GM19395 (cell line): ENCODE measurements at regions not wholly inside any gene's neighbourhood (a gene's known extent, or its start where the extent isn't known, plus 50 kb on each side); places are given as distances from the start of the nearest gene placed in this dataset.

ENCODE experiments used
- ATAC-seq: cut with Tn5 transposase; IDR thresholded peaks from one replicate; pipeline ENCODE4 v1.9.1; 2021; ENCODE audit warnings: mild to moderate bottlenecking, moderate library complexity; ENCODE audit not compliant: unreplicated experiment

DNA sequence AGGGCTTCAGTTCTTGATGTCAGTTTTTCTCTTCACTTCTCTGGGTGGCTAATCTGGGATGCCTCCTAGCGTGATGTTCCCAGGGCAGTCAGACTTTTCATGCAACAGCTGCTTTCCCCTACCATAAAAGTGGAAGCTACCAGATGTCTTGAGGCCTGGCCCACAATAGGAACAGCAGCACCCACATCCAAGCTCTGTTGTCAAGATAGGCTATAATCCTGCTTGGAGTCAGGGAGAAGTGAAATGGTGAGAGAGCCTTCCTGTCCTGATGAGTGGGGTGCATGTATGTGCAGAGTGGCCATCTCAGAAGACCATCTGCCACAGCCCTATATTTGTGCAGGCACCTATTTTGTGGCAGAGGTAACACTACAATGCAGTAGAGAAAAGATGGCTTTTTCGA lies 108.0 kb downstream of the HTR5A start:
- ATAC-seq: no peak

DNA sequence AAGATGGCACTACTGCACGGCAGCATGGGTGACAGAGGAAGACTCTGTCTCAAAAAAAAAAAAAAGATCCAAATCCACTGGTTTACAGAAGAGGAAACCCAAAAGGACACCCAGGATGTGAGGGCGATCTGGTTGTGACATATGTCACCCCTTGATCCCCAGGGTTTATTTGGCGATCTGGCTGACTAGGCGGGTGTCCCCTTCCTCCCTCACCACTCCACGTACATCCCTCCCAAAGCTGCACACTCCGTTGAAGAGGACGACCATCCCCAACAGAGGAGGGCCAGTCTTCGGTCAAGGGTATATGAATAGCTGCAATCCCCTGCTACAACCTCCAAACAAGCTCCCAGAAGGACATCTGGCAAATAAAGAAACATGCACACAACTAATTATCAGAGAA lies 111.6 kb downstream of the HTR5A start:
- ATAC-seq: no peak

DNA sequence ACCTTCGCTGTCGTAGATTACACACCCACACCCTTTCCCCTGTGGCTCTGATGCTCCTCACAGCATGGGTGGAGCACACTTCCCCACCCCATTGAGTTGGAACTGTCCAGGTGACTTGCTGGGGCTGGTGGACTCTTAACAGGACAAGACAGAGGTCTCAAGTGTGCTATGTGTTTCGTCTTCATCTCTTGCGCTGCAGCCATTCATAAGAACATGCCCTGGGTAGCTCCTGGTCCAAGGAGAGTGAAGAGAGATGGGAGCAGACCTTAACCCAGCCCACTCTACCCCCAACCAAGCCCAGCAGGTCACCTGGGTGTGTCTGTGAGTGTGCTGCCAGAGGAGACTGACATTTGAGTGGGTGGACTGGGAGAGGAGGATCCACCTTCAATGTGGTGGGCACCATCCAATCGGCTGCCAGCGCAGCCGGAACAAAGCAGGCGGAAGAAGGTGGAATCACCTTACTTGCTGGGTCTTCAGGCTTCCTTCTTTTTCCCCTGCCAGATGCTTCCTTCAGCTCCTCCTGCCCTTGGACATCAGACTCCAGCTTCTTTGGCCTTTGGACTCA lies 112.4 kb downstream of the HTR5A start:
- ATAC-seq: no peak

DNA sequence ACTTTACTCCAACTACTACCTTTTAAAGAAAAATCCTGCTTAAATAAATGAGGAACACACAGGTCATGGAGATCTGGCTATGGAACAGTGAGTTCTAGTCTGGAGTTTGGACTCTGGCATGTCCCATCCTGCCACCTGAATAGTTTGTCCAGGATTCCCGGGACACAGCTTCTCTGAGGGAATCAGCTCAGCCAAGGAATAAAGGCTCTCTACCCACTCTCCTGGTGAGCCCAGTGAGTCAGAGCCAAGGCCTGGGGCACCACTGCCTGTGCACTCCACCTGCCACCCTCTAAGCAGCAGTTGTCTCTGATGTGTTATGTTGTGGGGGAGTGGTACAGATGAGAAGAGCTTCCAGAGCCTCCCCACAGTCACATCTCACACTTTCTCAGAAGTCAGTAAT lies 113.5 kb downstream of the HTR5A start:
- no peak for ATAC-seq

DNA sequence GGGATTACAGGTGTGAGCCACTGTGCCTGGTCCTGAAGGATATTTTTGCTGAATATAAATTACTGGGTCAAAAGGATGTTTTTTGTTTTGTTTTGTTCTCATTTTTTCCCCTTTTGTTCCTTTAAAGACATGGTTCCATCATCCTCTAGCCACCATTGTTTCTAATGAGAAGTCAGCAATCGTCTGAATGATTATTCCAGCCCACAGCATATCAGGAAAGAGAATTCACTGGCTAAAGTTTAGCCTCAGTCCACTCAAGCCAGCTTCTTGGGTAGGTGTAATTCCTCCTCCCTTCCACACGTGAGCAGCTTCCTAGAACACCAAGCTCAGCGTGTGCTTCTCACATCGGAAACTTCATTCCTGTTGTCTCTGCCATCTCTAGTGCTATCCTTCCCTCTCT lies 112.8 kb upstream of the INSIG1 start:
- no peak for ATAC-seq

DNA sequence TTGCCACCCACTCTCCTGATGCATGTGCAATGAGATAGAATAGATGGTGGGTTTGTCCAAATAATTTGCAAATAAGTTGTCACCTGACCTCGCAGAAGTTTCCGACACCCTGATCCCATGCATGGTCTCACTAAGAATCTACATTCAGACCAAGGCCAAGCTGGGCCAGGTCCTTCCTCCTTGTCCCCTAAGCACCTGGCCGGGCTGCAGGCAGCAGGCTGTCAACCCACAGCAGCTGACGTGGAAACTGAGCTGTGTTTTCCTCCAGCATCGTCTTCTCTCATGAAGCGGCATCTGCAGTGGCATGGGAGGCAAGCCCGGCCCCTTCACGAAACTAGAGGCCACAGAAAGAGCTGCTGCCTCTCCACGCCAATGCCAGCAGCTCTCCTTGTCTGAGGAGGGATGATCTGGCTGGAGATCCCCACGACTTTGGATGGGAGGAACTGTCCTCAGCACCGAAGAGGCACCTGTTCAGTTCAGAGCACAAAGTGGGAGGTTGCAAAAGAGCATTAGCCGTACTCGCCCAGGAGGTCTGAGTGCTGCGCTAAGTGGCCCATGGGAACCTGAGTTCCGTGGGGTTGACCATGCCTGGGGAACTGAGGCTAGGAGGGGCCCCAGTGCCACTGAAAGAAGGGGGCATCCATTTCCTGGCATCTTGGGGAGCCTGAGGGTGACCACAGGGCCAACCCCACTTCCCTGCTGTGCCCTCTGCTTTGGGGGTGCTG lies 110.5 kb upstream of the INSIG1 start:
- ATAC-seq: no peak

DNA sequence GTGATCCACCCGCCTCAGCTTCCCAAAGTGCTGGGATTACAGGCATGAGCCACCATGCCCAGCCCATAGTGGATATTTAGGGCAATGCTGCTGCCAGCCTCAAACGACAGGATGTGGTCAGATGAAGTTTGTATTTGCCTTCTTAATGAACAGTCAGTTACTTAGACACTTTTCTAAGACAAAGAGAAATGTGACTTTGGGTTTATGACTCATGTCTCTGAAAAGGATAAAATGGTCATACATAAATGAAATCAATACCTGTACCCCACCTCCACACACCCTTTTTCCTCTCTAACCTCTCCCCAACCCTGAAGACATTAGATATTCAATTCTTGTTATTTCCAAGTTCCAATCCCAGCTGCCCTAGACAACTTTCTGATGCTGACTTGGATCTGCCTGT lies 109.3 kb upstream of the INSIG1 start:
- no peak for ATAC-seq

DNA sequence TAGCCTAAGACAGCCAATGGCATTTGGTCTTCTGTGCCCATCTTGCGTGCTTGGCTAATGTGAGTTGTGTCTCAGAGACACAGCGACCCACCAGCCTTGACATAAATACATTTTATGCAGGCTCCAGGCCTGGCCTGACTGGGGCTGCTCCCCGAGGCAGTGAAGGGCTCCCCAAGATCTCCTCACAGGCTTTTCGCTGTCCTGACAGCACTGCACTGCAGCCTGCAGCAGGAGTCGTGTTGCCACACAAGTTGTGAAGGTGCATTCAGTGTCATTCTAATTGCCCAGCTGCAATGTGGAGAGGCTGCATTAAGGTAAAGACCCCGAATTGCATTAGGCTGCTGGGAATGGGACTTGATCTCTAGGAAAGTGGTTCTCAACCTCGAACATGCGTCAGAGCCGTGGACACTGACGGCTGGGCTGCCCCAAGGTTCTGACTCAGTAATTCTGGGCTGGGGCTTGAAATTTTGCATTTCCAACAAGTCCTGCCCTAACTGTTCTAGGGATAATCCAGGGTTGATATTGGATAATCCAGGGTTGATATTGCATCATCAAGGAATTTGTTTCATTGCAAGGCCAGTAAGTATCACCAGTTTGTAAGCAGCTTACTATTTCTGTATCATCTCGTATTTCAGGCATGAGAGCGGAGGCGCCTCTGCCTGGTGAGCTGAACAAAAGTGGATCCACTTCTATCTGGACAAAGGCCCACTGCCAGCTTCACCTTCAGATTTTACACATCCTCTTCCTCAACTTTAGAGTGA lies 108.7 kb upstream of the INSIG1 start:
- no peak for ATAC-seq

DNA sequence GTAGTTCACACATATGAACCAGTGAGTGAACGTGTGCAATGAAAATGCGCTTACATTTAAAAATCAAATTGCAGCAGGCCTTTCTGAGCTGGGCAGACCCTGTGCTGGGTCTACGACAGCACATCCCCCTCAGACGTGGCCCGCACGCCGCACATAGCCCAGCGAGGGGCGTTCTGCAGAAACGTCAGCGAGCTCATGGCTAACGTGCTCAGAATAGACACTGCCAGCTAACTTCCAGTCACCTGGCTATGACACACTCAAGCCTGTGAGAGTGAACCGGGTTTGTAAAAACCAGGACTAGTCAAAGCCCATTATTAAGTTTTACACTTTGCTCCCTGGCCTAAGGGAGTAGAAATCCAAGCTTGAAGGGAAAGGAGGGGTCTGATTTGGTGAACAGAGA lies 108.1 kb upstream of the INSIG1 start:
- no peak for ATAC-seq

DNA sequence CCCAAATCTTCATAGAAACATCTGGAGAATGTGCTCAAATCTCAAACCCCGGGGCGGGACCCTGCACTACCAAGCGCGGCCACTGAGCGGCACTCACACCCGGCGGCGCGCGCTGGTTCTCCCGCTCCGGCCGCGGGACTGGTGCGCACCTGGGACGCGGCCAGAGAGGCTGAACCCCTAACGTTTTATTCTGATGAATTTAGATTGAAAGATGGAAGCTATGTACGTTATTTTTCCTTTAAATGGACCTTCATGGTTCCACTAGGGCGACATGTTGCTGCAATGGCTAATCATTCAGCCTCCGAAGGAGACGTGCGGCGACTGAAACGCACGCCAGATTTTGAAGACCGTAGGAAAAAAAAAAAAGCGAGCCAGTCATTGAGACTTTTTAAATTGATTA lies 107.0 kb upstream of the INSIG1 start:
- no peak for ATAC-seq

DNA sequence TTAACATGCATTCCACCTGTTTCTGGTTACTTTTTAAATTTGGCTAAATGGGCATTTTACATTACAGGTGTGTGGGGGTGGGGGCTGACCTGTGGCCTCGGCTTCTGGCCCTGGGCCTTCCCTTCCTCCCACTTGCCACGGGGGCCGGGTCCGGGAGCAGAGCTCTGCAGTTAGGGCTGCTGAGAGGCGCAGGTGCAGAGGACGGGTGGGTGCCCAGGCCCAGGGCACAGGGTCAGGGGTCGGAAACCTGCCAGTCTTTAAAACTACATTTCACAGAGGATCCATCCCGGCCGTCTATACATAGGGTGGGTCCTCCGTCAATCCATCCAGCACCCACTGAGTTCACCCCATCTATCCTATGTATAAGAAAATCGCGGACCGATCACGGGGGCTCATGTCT lies 106.5 kb upstream of the INSIG1 start:
- ATAC-seq: no peak

DNA sequence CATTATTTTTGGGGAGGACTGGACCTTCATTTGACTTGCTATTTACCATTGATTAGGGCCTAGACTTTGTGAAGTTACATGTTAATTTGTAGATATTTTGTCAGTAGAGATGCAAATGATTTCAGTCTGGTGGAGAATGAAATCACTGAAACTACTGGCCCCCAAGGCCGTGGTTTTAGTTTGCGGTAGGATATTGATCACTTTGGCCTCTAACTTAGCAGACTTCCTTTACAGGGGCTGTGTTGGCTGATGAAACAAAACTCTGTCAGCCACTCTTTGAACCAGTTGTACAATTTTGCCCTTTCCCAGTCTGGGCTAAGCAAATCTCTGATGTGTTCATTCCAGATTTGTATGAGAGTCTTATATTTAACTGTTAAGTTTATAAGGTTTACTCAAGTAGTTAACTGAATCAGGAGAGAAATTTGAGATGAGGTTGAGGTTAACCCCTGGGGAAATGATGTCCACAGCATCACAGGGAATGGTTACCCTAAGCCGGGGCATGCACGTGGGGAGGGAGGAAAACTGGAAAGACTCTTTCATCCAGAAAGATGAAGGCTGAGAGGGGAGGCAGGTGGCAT lies 105.7 kb upstream of the INSIG1 start:
- ATAC-seq: peak; percentile 76

DNA sequence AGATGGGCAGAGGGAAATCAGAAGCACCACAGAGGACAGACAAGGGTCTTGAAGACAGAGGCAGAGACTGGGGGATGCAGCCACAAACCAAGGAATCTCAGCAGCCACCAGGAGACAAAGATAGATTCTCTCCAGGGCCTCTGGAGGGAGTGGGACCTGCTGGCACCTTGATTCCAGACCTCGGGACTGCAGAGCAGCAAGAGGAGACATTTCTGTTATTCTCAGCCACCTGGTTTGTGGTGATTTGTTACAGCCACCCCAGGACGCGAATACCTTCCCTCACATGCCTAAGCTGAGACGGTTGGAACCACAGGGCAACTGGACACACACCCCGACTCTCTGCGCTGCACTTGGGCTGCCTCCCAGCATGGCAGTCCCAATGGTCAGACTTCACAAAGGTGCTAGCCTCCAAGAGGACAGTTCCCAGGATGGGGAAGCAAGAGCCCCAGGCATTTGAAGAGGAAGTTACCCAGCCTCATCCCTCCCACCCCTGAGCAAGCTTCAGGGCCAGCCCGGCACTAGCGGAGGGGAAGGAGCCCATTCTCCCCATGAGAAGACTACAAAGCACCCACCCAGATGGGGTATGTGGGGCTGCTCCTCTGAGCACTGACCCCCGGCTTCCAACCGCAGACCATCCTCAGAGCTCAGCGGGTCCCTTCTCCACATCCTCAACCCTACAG lies 104.6 kb upstream of the INSIG1 start:
- no peak for ATAC-seq

DNA sequence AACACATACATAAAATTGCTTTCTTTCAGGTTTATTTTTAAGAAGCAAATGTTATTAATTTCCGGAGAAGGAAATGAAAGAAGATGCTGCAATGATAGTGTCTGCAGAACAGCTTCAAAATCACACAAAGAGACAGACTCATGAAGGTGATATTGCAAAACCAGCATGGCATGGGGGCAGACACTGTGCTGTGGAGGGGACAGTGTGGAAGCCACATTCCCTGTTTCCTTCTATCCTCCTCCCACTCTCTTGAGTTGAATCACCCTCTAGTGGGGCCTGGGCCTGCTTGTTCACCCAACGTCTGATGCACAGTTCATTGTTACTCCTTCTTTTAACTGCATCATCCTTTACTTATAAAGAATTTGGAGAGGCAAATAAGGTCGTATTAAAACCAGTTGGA lies 104.0 kb upstream of the INSIG1 start:
- no peak for ATAC-seq

DNA sequence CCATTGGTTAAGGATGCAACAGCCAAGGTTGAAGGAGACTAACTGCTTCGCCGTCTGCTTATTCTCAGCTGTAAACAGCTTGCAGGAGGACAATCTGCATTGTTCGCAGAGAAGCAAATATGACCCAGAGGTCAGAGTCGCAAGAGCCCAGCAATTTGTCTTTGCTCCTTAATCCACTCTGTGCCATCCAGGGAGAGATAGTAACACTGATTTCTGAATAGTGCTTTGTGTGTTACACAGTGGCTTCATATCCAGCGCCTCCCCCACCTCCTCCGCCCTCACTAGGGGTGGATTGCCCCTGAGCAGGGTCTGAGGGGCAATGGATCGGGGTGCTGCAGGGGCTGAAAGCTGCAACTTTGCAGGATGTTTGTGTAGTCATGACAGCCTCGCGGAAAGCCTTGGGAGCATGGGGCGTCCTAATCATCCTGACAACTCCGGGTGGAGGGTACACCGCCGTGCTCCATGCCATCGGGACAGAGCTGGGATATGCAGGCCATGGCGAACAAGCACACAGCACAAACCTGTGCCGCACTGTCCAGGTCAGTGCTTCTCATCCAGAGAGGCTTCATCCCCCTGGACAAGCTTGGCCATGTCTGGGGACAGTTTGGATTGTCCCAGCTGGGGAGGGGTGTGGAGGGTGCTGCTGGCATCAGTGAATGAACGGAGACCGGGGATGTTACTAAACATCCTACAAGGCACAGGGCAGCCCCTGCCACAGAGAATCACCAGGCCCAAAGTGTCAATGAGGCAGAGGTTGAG lies 103.1 kb upstream of the INSIG1 start:
- no peak for ATAC-seq

DNA sequence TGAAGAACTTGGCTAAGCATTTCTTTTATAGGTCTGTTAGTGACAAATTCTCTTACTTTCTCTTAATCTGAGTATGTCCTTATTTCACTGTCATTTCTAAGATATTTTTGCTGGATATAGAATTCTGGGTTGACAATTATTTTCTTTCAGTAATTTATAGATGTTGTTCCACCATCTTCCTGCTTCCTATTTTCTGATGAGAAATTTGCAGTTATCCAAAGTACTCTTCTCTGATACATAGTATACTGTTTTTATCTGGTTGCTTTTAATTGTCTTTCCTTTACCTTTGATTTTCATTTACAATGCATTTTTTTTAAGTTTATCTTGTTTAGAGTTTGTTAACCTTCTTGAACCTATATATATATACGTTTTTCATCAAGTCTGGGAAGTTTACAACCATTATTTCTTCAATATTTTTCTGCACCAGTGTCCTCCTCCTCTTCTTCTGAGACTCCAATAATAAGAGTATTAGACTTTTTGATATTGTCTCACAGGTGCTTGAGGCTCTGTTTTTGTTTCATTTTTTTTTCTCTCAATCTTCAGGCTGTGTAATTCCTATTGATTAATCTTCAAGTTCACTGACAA lies 101.6 kb upstream of the INSIG1 start:
- ATAC-seq: no peak

DNA sequence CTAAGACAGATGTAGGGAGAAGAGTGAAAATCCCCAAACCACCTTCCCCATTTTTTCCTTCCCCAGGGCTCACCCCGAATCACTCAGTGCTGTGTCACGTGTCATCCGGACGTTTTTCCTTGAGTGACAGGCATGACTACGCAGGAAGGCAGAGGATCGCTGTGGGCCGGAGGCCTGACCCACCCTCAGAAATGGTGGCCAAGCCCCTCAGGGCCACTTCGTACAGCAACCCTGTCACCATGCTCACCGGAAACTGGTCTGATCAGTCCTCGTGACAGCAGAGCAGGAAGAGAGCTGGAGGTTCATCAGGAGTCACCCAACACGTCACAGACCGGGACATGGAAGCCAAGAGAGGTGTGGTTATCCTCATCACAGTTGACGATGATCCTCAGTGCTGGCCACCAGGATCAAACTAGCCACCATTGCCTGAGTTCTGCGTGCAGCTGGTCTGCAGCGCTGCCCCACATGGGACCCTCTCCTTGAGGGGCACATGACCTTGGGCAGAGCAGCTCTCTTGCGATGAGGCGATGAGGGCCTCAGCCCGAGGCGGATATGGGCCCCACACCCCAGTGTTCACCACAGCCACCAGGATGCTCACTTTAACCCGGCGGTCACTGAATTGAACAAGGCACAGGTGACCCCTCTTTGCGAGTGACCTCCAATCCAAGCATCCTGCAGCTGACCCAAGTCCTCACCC lies 99.3 kb upstream of the INSIG1 start:
- no peak for ATAC-seq

DNA sequence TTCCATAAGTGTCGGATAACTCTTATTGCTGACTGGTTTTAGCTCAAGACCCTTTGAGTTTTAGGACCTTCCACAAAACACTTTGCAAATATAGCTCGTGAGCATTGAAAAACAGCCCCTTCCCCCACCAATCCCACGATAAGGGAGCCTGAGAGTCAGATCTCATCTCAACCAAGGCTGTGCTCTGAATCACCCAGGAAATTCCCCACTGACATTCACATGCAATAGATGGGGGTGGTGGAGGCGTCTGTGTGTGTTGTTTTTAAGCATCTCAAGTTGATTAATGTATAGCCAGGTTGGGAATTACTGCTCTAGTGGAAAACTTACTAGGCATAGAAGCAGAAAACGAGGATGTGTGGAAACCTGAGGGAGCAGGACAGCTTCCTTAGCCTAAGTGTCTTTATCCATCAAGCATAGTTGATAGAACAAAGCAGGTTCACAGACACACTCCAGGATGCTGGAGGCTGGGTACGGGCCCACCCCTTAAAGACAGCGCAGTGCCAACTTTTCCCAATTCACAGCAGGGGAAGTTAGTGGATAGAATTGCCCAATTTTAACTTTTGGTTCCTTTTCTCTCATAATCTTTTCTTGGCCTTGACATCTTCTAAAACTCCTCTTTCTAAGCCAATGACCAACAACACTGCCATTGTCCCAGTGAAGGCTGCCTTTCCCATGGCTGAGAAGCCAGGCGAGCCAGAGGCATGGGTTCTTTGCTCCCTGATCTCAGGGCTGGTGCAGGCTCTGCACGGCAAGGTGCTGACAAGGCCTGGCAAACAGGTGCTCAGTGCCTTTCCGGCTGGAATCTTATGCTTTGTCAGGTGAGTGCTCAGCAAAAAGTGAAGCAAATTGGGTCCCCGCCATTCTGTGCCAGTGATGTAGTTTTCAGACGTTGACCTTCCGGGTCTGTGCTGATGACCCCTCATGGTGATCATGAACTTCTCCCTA lies 98.5 kb upstream of the INSIG1 start:
- no peak for ATAC-seq
